Breast epithelium (tissue), 4 donors: ENCODE measurements at regions not wholly inside any gene's neighbourhood (a gene's known extent, or its start where the extent isn't known, plus 50 kb on each side); places are given as distances from the start of the nearest gene placed in this dataset.

ENCODE experiments used
- DNase-seq, 2 donors: peaks; one replicate each; pipeline ENCODE4 v3.0.0-alpha.2; 2019; ENCODE audit warnings: low spot score in 2 of 2
- H3K27ac ChIP-seq, 2 donors: fragments of 200-600 bp; sonication (generic) in 1 of 2; one replicate each; pipeline ENCODE4 v1.5.1; 2016 to 2019; ENCODE audit warnings: mild to moderate bottlenecking in 1 of 2
- H3K27me3 ChIP-seq, 2 donors: fragments of 200-600 bp; sonication (generic) in 1 of 2; one replicate each; pipeline versions ENCODE4 v1.5.1 to v1.6.0; 2017 to 2019; ENCODE audit warnings: control low read depth in 1 of 2, mild to moderate bottlenecking in 1 of 2
- H3K36me3 ChIP-seq: fragments of 200-600 bp; one replicate; pipeline ENCODE4 v1.5.1; 2019
- H3K4me1 ChIP-seq, 2 donors: fragments of 200-600 bp; sonication (generic); one replicate each; pipeline ENCODE4 v1.5.1; 2016 to 2019; ENCODE audit warnings: control low read depth in 1 of 2
- H3K4me3 ChIP-seq, 3 donors: fragments of 200-600 bp; sonication (generic); 1 replicate in 2 of 3; 2 replicates in 1 of 3; pipeline ENCODE4 v1.5.1; 2016 to 2019; ENCODE audit warnings: mild to moderate bottlenecking in 3 of 3, moderate library complexity in 2 of 3
- H3K9me3 ChIP-seq, 2 donors: fragments of 200-600 bp; sonication (generic) in 1 of 2; one replicate each; pipeline ENCODE4 v1.5.1; 2016 to 2019; ENCODE audit warnings: control low read depth in 1 of 2
- CTCF ChIP-seq, 3 donors: fragments of 450-650 bp; IDR thresholded peaks; one replicate each; pipeline ENCODE4 v1.5.1; 2016 to 2017; ENCODE audit warnings: antibody characterized with exemption in 3 of 3, mild to moderate bottlenecking in 3 of 3, moderate library complexity in 3 of 3
- POLR2A ChIP-seq: fragments of 450-650 bp; IDR thresholded peaks from one replicate; pipeline ENCODE4 v1.6.1; 2016; ENCODE audit warnings: antibody characterized with exemption, mild to moderate bottlenecking, moderate library complexity
- POLR2AphosphoS5 ChIP-seq, 3 donors: sonication (generic); formaldehyde crosslinking; IDR thresholded peaks; one replicate each; pipeline ENCODE4 v1.6.1; 2017; ENCODE audit warnings: antibody characterized with exemption in 3 of 3
- intact Hi-C: fragments of 100-400 bp; cut with DNase I; formaldehyde crosslinking; loops from one replicate; pipeline ENCODE4 v1.15.1; 2023; ENCODE audit warnings: low total_unique reads

- Histone ChIP-seq H3K4me1 (no peaks in the 10 kb centered on the region), H3K27ac (no peak overlapping the region), H3K9me3 (peaks cover 5 to 16% of the 10 kb centered on the region in 2 donors), H3K36me3 (no peaks in the 10 kb centered on the region), H3K4me3 (no peak overlapping the region), H3K27me3 (no peaks in the 10 kb centered on the region)
- TF ChIP-seq CTCF (IDR thresholded peaks at IDR 0.05), result no peak
- TF ChIP-seq POLR2AphosphoS5 (IDR thresholded peaks at IDR 0.05), result no peak
- no peak for TF ChIP-seq POLR2A
- DNase-seq, result no peak
- intact Hi-C loops, result no loop called here
These were observed 85.1 kb downstream of the YIPF5 start for GRCh38 chr5:144085381-144085780.

GRCh38 chr5:144086295-144086694, 84.2 kb downstream of the YIPF5 start:
- Histone ChIP-seq H3K9me3 (peaks cover 5 to 7% of the 10 kb centered on the region in 2 donors), H3K27me3 (no peaks in the 10 kb centered on the region), H3K4me1 (no peaks in the 10 kb centered on the region), H3K4me3 (no peak overlapping the region), H3K27ac (no peak overlapping the region), H3K36me3 (no peaks in the 10 kb centered on the region)
- TF ChIP-seq CTCF (IDR thresholded peaks at IDR 0.05) (no peak), POLR2A (no peak), POLR2AphosphoS5 (IDR thresholded peaks at IDR 0.05) (no peak)
- intact Hi-C loops, result no loop called here
- no peak for DNase-seq

GRCh38 chr5:144087576-144087975, 82.9 kb downstream of the YIPF5 start:
- Histone ChIP-seq H3K9me3 (no peaks in the 10 kb centered on the region), H3K27ac (no peak overlapping the region)
- intact Hi-C loops, result no loop called here

DNA sequence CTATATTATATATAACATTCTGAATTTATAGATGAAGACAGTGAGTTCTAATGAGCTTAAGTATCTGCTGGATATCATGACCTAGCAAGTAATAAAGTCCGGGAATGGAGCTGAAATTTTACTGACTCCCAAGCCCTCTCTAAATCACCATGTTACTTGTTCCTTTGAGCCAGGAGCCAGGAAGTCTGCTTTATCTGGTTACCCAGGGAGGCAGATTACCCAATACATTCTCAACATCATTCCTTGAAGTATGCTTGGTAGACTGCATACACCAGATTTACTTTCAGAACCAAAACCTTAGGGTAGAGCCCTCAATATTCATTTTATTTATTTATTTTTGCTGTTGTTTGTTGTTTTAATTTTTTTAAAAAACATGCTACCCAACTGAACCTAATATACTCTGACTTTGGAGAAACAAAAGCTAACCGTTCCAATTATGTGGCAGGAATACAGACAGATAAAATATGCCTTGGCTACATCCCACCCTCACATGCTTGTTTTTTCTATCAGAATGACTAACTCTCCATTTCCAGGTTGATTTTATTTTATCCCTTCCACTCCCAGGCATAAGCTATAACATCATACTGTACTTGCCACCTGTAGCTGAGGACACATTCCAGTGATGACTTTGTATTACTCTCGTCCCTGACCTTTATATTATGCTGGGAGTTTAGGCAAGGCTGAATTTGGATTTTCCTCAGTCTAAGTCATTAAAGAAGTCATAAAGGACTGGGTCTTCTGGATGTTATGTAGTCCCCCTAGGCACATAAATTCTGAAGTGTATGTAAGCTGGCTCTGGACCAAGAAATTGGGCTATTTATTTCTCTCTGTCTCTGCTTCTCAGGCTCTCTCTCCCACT, 82.0 kb downstream of the YIPF5 start:
- no peaks in the 10 kb centered on the region for H3K36me3 ChIP-seq
- H3K9me3 ChIP-seq, result no peaks in the 10 kb centered on the region
- no peak for DNase-seq
- no peak overlapping the region for H3K4me3 ChIP-seq
- H3K27ac ChIP-seq, result no peak overlapping the region
- H3K27me3 ChIP-seq, result no peaks in the 10 kb centered on the region
- no peak for TF ChIP-seq CTCF (IDR thresholded peaks at IDR 0.05)
- intact Hi-C loops, result no loop called here
- no peaks in the 10 kb centered on the region for H3K4me1 ChIP-seq

More at GRCh38 chr5:144087576-144087975, 82.9 kb downstream of the YIPF5 start:
- Histone ChIP-seq H3K4me1 (no peaks in the 10 kb centered on the region), H3K4me3 (no peak overlapping the region), H3K36me3 (no peaks in the 10 kb centered on the region), H3K27me3 (no peaks in the 10 kb centered on the region)
- no peak for DNase-seq
- TF ChIP-seq CTCF (IDR thresholded peaks at IDR 0.05) (no peak), POLR2AphosphoS5 (IDR thresholded peaks at IDR 0.05) (no peak), POLR2A (no peak)

DNA sequence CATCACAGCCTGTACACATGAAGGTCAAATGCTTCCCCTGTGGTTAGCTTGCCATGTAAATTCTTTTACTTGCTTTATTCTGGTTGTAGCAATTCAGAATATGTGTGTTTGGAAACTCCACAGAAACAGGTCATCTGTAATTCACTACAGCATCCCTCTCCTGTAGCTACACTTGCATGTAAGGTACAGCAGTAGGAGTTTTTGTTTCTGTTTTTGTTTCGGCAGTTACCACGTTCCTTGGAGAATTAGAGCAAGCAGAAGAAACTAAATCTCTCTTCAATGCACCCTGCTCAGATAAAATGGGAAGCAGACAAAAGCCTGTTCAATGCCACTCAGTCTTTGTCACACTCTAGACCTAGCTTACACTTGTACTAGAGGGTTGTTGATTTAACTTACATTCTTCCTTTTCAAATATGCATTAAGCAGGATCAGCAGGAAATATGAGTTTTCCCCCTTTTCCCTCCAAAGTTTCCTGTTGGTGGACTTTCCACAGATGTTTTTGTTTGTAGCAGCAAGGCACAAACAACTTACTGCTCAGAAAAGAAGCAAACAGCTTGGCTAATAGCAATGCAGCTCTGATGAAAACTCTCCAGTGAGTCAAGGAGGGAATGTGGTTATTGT, 80.9 kb downstream of the YIPF5 start:
- Histone ChIP-seq H3K9me3 (no peaks in the 10 kb centered on the region), H3K4me1 (no peaks in the 10 kb centered on the region), H3K36me3 (no peaks in the 10 kb centered on the region), H3K4me3 (no peak overlapping the region), H3K27me3 (no peaks in the 10 kb centered on the region), H3K27ac (no peak overlapping the region)
- no peak for DNase-seq
- TF ChIP-seq POLR2AphosphoS5 (IDR thresholded peaks at IDR 0.05), result no peak
- no peak for TF ChIP-seq POLR2A
- TF ChIP-seq CTCF (IDR thresholded peaks at IDR 0.05), result no peak
- intact Hi-C loops, result no loop called here
